A549 (cell line): ENCODE measurements at regions not wholly inside any gene's neighbourhood (a gene's known extent, or its start where the extent isn't known, plus 50 kb on each side); places are given as distances from the start of the nearest gene placed in this dataset.

ENCODE experiments used
- BCL3 ChIP-seq: fragments of >200 bp; sonication (Bioruptor Twin); formaldehyde crosslinking; IDR thresholded peaks from 3 replicates; pipeline ENCODE4 v1.6.1; 2016
- CEBPB ChIP-seq, 2 experiments: fragments of >200 bp in 1 of 2; sonication (Bioruptor Twin) in 1 of 2; formaldehyde crosslinking in 1 of 2; IDR thresholded peaks; 2 replicates each; pipeline ENCODE4 v1.6.1; 2012 to 2016
- CHD2 ChIP-seq: fragments of 150-350 bp; IDR thresholded peaks from 2 replicates; pipeline ENCODE4 v1.6.1; 2014; ENCODE audit warnings: low read length; ENCODE audit not compliant: partially characterized antibody
- CTCF ChIP-seq: fragments of >200 bp; sonication (Bioruptor Twin); formaldehyde crosslinking; IDR thresholded peaks from 3 replicates; pipeline ENCODE4 v1.5.1; 2016
- POLR2A ChIP-seq: IDR thresholded peaks from 2 replicates; pipeline ENCODE4 v1.6.1; 2012; ENCODE audit warnings: mild to moderate bottlenecking, low read length
- REST ChIP-seq: fragments of 200-600 bp; sonication (generic); IDR thresholded peaks from 2 replicates; pipeline ENCODE4 v1.6.1; 2016; ENCODE audit warnings: antibody characterized with exemption, mild to moderate bottlenecking, moderate library complexity
- RFX5 ChIP-seq: fragments of 450-650 bp; IDR thresholded peaks from 2 replicates; pipeline ENCODE4 v1.7.1; 2014; ENCODE audit warnings: antibody characterized with exemption, mild to moderate bottlenecking, moderate library complexity
- ZNF302 ChIP-seq: fragments of 250-450 bp; sonication (Bioruptor Pico); IDR thresholded peaks from 2 replicates; pipeline ENCODE4 v1.9.0; 2021; ENCODE audit warnings: inconsistent platforms, mild to moderate bottlenecking, moderate library complexity

- no peak for TF ChIP-seq CTCF
- TF ChIP-seq RFX5: no peak
- no peak for TF ChIP-seq BCL3
- no peak for TF ChIP-seq ZNF302 (CRISPR knock-in tag)
- TF ChIP-seq REST: no peak
- no peak for TF ChIP-seq CHD2
- no peak for TF ChIP-seq CEBPB (IDR thresholded peaks at IDR 0.05)
- TF ChIP-seq POLR2A: no peak
Observed at GRCh38 chr10:3333426-3333825, 160.8 kb upstream of the PITRM1 start.
